Astrocyte of the hippocampus (primary cell): ENCODE measurements at regions not wholly inside any gene's neighbourhood (a gene's known extent, or its start where the extent isn't known, plus 50 kb on each side); places are given as distances from the start of the nearest gene placed in this dataset.

Experiments used
- DNase-seq: peaks from one replicate; pipeline ENCODE4 v3.0.0; 2011; ENCODE audit warnings: low read depth, low spot score

DNA sequence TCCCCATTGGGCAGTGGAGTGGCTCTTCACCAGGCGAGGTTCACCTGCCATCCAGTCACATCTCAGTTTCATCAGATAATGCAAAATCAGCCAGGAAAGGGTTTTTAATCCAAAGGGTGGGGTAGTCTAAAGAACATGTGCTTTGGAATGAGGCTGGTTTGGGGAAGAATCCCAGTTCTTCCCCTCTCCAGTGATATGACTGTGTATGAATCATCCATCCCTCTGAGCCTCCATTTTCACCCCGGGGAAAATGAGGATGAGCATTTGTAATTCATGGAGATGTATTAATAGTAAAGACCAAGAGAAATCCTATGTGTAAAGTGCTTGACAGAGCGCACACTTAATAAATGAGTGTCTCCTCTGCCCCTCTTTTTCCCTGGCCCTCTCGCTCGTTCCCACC lies 215.1 kb upstream of the FGGY start:
- DNase-seq = no peak

DNA sequence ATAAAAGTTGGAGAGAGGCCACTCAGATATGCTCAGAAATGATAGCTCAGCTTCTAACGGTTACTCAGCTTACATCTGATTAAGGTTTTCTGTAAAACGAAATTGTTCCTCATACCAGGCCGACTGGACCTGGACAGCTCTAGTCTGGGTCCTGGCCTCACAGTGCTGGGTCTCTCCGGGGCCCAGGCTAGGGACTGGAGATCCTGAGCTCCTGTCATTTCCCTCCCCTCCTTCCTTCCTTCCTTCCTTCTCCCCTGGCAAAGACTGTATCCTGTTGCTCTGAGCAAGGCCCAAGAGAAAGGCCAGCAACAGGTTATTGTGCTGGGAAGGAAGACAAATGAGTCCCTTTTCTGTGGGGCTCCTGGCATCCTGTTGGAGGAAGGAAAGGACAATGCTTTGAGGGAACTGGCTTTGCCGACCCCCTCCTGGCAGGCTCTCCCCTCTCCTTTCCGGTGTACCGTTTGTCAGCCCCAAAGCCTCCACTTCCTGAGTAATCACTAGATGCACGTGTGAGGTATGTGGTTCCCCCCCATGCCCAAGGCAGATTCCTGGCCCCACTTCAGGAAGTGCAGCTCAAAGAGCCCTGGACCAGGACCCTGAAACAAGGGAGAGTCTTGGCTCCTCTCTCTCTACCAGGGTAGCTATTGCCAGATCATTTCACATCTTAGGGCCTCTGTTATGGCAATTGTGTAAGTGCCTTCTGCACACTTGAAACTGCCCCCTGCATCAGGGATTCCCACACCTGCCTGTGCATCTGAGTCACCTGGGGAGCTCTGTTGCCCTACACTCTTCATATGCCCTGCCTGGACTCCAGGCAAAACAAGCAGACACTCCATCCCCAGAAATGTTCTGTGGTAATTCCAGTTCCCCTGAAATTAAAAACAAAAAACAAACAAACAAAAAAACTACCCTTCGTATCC lies 212.7 kb upstream of the FGGY start:
- peak; percentile 42 for DNase-seq

DNA sequence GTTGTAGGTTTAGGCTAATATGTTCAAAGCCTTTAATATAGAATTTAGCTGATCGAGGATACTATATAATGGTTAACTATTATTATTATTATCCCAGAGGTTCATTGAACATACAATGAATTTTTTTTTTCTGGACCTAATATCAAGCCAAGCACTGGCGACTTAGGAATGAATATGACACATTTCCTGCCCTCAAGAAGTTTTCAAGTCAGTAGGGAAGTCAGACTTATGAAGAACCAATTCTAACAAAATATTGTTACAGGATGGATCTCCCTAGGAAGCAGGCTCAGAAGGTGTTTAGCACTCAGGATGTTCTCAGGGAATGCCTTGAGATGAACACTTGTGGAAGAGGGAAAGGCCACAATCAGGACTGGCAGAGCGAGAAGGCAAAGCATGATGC lies 211.8 kb upstream of the FGGY start:
- no peak for DNase-seq

DNA sequence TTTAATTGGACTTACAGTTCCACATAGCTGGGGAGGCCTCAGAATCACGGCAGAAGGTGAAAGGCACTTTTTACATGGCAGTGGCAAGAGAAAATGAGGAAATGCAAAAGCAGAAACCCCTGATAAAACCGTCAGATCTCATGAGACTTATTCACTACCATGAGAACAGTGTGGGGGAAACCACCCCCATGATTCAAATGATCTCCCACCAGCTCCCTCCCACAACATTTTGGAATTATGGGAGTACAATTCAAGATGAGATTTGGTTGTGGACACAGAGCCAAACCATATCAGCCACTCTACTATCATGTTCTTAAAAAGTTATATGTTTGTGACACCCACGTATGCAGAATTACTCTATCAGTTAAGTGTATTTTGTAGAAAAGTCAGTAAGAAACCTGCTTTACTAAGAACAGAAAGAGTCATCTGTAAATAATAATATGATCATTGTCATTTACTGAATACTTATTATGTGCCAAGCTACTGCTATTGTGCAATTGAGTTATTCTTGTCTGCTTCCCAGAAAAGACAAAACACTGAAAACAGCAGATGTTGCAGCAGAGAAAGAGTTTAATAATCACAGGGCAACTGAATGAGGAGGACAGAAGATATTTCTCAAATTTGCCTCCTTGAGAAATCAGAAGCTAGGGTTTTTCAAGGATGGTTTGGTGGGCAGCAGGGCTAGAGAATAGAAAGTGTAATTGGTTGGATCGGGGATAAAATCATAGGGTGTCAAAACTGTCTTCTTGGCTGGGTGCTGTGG lies 207.7 kb upstream of the FGGY start:
- DNase-seq = no peak

DNA sequence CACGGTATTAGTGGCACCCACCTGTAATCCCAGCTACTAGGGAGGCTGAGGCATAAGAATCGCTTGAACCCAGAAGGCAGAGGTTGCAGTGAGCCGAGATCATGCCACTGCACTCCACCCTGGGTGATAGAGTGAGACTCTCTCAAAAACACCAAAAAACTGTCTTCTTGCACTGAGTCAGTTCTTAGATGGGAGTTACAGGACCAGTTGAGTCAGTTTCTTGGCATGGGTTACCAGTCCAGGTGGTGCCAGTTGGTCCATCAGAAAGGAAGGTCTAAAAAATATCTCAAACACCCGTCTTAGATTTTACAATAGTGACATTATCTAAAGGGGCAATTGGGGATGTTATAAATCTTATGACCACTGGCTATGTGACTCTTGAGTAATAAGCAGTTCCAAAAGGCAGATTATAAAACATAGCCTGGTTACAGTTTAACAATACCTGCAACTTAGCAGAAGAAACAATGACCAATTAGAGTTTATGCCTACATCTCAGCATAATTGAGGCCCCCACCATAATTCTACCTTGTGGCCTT lies 206.9 kb upstream of the FGGY start:
- DNase-seq = no peak

DNA sequence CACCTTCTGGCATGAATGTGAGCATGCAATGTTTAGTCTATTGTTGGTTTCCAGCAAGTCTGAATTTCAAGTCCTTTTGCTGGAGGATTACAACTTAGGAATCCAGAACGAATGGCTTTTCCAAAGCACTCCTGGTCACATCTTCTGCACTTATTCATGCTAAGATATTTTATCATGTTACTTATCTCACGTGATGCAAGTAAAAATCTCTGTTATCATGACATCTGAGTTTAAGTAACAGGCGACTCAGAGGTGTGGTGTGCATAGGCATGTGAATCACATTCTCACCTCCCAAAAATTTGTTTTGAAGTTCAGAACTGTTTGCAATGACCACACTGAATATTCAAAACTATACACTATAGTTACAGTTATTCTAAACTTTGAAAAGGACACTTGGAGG lies 204.8 kb upstream of the FGGY start:
- no peak for DNase-seq

DNA sequence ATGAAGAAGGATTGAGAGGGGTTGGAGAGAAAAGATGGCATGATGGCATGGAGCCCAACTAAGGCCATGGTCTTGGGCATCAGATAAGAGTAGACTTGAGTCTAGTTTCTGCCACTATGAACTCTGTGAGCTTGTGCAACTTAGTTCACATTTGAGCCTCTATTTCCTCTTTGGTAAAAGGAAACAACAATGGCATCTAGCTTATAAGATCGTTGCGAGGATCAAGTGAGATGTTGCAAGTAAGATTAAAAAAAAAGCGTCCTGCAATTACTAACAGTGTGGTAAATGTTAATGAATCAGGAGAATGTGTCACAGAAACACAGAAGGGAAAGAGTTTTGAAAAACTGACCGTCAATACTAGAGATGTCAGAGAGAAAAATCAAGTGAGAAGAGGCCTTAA lies 202.9 kb upstream of the FGGY start:
- DNase-seq = no peak

DNA sequence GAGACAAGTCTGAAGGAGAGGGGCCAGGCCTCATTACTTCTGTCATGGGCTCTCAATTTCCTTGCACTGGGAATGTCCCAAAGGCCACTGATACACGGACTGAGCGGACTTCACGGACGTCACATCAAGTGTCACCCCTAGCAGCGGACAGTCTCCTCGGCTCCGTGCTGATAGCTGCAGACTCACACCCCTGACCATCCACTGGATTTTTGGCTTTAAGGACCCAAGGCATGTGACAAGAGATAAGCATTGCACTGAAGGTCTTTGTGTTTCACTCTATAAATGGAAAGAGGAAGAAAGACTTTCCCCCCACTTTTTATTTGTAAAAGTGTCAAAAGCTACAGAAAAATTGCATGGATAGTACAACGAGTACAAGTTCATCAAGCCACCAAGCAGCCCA lies 200.4 kb upstream of the FGGY start:
- no peak for DNase-seq

DNA sequence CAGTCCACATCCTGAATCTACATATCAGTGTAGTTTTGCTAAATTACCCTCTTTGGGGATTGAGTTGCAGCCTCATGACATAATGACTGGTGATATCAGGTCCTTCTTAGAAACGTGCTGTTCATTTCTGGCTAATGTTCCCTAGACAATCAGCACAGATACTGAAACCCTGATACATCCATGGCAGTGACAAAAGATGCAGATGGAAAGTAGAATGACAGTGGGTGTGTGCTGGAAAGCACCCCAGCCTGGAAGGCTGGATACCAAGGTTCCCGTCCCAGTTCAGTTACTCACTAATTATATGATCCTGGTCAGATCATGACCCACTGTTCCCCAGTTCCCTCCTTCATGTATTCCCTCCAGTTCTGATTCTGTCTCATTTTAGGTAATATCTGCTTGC lies 198.2 kb upstream of the FGGY start:
- DNase-seq = no peak

DNA sequence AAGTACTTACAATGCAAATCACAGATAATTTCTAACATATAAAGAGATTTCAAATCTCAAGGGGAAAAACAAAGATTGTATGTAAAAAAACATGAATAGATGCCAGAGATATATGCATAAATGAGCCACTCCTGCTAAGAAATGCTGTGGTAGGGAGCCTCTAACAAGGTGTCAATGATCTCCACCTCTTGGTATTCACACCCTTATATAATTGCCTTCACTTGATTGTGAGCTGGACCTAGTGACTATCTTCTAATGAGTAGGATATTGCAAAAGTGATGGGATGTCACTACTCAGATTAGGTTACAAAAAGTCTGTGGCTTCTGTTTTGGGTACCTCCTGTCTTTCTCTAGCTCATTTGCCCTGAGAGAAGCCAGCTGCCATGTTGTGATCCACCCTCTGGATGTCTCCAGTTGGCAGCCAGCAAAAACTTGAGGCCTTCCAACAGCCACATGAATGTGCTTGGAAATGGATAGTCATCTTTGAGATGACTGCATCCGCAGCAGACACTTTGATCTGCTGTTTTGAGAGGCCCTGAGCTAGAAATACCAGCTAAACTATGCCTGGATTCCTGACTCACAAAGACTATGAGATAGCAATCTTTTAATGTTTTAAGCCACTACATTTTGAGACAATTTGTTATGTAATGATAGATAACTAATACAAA lies 196.1 kb upstream of the FGGY start:
- peak; percentile 42 for DNase-seq

DNA sequence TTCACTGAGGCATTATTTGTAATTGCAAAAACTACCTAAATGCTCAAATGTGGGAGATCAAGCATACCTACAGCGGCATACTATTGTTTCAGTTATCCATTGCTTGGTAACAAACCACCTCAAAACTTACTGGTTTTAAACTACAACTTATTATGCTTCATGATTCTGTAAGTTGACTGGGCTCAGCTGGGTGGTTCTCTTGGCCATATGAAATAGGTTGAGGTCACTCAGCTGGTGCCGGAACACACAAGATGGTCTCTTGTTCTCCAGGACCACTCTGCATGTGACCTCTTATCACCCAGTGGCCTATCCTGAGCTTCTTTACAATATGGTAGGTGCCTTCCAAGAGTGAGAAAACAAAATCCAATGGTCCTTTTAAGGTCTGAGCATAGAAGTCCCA lies 195.4 kb upstream of the FGGY start:
- no peak for DNase-seq

DNA sequence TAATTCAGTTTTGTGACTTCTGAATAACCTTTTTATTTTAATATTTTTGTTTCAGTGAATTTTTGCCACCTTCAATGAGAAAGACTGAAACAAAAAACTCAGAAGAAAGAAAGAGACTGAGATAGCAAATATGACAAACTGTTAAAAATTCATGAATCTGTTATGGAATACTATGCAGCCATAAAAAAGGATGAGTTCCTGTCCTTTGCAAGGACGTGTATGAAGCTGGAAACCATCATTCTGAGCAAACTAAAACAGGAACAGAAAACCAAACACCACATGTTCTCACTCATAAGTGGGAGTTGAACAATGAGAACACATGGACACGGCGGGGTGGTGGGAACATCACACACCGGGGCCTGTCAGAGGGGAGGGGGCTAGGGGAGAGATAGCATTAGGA lies 193.4 kb upstream of the FGGY start:
- DNase-seq = no peak

DNA sequence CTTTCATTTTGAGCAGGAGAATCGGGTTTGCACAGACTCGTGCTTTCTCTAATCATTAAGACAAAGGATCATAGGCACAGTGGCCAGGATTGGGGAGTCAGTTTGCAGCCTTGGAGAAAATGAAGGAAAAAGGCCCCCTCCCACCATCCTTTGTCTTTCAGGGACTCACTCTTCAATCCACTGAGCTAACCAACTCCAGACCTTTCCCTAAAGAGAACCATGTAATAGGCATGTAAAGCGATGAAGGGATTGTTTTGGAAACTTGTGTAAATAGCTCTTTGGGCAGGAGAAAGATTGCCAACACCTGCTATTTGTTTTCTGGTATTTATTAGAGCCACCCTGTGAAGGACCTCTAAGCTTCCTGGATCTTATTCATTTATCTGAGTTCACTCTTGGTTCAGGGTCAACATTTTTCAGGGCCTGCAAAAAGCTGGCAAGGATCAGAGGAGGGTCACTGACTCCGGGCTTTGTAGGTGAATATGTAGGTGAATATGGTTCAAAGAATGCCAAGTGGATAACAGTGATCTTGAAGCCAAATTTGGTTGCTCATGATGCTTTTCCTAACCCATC lies 192.6 kb upstream of the FGGY start:
- no peak for DNase-seq

DNA sequence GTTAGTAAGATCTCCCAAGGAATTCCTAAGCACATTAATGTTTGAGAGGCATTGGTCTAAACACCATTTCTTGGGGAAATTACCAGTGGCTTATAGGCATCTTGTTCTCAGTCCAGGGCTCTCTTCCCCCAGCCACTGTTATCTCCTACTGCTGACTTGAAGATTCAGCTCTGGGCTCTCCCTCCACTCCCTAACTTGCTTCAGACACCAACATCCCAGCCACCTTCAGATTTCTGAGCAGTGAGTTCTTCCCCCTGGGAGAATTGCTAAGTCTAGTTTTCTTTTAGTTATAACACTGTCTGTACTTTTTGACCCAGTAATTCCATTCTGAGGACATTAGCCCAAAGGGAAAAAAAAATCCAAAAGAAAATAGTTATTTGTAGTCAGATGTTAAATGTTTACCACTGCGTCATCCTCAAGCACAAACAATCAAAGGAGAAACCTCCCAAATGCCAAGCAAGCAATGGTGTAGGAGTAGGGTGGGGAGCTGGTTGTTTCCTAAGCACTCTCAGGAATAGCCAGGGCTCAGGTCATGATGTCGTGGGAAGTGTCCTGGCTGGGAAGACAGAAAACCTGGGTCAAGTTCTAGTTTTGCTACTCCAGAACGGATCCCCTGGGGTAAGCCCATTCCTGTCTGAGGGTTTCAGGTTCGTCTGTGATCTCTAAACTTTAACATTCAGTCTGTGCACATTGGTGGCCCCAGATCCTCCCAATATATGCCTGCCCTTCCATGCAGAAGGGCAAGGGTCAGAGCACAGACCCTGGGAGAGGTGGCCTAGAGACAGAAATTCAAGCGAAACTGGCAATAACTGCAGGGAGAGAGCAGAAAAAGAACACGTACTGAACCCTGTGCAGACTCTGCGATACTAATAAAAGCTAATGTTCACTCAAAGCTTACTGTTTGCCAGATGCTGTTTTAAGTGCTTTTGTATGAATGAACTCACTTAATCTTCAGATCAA lies 191.1 kb upstream of the FGGY start:
- no peak for DNase-seq

DNA sequence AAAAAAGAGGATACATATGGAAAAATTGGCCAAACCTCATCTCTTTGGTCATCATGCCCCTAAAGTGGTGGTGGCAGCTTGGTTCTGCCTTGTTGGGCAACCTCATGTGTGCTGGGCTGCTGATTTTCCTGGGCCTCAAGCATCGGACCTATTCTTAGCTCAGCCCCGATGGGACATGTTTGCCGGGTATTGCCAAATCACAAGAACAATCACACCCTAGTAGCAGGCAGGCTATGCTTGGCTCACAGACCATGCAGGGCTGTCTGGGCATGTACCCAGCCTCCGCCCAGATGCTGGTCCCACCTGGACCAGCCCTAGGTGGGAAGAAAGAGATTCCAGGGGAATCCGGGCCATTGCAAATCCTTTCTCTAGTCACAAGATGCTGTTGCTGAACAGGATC lies 189.4 kb upstream of the FGGY start:
- no peak for DNase-seq

DNA sequence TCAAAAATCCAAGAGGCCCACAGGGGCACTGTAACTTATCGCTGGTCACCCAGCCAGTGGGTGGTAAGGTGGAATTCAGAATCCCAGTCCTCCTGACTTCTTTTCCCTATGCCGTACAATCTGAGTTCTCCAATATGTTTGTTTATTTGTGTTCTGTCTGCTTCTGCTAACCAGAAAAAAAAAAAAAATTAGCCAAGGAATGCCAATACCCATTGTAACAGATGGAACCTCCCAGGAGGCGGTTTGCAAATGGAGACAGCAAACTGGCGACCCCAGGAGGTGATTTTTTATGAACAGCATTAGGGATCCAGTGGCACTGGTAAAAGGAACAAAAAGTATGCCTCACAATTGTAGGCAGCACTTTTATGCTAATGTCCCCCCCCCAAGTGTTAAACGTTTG lies 189.0 kb upstream of the FGGY start:
- DNase-seq = no peak

DNA sequence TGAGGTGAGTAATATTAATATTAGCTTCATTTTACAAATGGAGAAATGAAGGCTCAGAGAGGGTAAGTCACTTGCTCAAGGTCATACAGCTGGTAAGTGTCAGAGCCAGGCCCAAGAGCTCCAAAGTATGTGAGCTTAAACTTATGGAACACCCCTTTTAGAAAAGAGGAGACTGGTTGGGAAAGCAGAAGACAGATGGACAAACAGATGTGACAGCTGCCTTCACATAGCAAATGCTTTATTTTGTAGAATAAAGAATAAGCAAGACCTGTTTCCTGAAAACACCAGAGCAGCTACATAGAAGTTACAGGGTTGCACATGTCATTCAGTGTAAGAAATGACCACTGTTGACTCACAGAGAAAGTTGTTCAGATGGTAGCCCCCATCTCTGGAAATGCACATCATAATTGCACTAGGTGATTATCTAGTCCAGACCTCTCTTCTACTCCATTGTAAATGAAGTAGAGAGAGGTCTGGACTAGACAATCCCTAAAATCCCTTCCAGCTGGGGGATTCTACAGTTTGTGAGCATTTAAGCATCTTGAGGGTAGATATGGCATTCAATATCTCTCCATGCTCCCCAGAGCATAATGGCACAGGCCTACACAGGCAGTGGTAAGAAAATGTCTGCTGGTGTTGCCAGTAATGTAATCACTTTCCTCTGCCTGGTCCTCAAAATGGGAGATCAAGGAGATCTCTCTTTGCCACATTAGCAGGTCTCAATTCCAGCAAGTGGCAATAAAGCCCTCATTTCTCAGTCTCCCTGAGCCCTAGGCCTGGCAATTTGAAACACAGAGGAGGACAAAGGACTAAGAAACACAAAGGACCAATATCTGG lies 188.2 kb upstream of the FGGY start:
- DNase-seq = no peak

DNA sequence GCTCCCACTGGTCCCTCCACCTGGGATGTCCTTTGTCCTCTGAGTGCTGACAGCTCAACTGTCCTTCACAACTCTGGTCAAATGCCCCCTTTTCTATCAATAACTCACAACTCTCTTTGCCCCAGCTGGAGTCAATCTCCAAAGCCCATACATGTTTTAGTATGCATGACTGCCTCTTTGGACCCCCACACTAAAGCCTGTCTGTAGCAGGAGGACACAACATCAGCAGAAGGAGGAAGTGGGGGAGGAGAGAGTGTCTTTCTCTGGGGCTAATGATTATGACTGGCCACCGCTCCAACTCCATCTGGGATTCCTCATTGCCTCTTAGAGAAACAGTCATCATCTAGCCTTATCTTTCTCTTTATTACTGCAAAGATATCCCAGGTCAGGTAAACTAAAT lies 186.6 kb upstream of the FGGY start:
- no peak for DNase-seq

DNA sequence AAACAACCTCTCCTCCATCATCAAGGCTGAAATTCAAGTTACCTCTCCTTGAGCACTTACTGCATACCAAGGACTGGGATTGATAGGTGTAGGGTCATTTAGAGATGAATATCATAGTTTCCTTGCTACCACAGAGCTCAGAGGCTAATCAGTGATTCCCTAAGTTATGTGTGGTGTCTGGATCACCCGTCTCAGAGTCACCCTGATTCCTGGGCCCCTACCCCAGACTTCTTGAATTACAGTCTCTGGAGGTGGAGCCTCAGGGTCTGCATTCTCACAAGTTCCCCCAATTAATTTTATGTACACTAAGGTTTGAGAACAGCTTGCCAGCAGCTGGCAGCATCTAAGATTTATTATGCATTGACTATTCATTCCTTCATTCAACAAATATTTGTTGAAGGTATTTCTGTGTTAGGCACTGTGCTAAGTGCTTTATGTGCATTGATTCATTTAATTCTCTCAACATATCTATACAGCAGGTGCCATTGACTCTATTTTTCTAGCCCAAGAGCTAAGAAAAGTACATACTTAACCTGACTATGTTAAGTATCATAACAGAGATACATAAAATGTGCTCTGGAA lies 182.9 kb upstream of the FGGY start:
- DNase-seq = no peak
